Keratinocyte (primary cell): ENCODE measurements at regions not wholly inside any gene's neighbourhood (a gene's known extent, or its start where the extent isn't known, plus 50 kb on each side); places are given as distances from the start of the nearest gene placed in this dataset.

Experiments
- EZH2 ChIP-seq: IDR thresholded peaks from one replicate; pipeline ENCODE4 v1.6.1; 2012; ENCODE audit warnings: inconsistent platforms, mild to moderate bottlenecking, low read length, moderate library complexity
- TF ChIP-seq, protein P1 (sequence below), 3 experiments: IDR thresholded peaks in 1 of 3; conservative IDR thresholded peaks in 1 of 3; optimal IDR thresholded peaks in 1 of 3; 2 replicates in 2 of 3; 3 replicates in 1 of 3; pipeline versions ENCODE3 to v1.5.1; 2011; ENCODE audit warnings: low read length in 3 of 3, mild to moderate bottlenecking in 3 of 3, moderate library complexity in 2 of 3, control low read depth in 1 of 3, inconsistent platforms in 1 of 3; ENCODE audit not compliant: insufficient read depth in 2 of 3; ENCODE audit errors: extremely low read depth in 1 of 3

DNA sequence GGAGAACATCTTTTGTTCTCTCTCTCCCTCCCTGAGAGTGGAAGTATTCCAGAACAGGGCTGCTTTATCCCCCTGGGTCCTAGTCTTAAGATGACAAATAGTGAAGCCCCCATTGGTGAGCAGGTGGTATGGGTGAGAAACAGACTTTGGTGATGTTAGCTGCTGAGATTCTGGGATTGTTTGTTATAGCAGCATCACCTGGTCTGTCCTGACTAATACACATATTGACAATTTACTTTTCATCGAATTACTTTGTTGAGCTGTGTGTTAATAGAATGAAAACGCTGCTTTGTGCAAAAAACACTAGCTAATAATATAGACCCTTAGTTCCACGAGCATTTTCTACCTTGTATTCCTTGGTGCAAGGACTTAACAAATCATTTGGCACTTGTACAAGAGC, 133.5 kb downstream of the ASMT start:
- TF ChIP-seq EZH2: no peak
- TF ChIP-seq, protein P1, sequence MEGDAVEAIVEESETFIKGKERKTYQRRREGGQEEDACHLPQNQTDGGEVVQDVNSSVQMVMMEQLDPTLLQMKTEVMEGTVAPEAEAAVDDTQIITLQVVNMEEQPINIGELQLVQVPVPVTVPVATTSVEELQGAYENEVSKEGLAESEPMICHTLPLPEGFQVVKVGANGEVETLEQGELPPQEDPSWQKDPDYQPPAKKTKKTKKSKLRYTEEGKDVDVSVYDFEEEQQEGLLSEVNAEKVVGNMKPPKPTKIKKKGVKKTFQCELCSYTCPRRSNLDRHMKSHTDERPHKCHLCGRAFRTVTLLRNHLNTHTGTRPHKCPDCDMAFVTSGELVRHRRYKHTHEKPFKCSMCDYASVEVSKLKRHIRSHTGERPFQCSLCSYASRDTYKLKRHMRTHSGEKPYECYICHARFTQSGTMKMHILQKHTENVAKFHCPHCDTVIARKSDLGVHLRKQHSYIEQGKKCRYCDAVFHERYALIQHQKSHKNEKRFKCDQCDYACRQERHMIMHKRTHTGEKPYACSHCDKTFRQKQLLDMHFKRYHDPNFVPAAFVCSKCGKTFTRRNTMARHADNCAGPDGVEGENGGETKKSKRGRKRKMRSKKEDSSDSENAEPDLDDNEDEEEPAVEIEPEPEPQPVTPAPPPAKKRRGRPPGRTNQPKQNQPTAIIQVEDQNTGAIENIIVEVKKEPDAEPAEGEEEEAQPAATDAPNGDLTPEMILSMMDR (optimal IDR thresholded peaks at IDR 0.05 in 1 of 3, IDR thresholded peaks at IDR 0.05 in 1 of 3, conservative IDR thresholded peaks at IDR 0.05 in 1 of 3; ENCODE audit: extremely low read depth in 1 of 3, insufficient read depth in 2 of 3, low read length in 3 of 3): no peak
